ENCODE measurements at regions not wholly inside any gene's neighbourhood (a gene's known extent, or its start where the extent isn't known, plus 50 kb on each side); places are given as distances from the start of the nearest gene placed in this dataset.

GRCh38 chr1:87806379-87807094, 477.9 kb downstream of the LMO4 start:
- no peak overlapping the region for H3K4me3 ChIP-seq (ENCODE audit: low read depth in 1 of 3, low read length in 3 of 3)

GRCh38 chr1:87810166-87810565, 481.5 kb downstream of the LMO4 start:
- DNase-seq (ENCODE audit: low spot score): no peak
- no peaks in the 10 kb centered on the region for H3K36me3 ChIP-seq (ENCODE audit: control insufficient read depth in 4 of 4, insufficient read depth in 3 of 4, low read depth in 1 of 4, low read length in 3 of 4)
- no peak overlapping the region for H3K4me3 ChIP-seq (ENCODE audit: low read depth in 1 of 3, low read length in 3 of 3)
- no peak overlapping the region for H3K27ac ChIP-seq (ENCODE audit: low read depth in 1 of 2, low read length in 2 of 2)
- WGBS: 75% methylated on average over 1 of the region's 1 CpG
- H3K9ac ChIP-seq (ENCODE audit: low read depth in 1 of 2, low read length in 2 of 2): no peak overlapping the region
- no peaks in the 10 kb centered on the region for H3K9me3 ChIP-seq (ENCODE audit: control insufficient read depth in 4 of 4, low read length in 3 of 4)
- H3K27me3 ChIP-seq (ENCODE audit: control insufficient read depth in 4 of 4, insufficient read depth in 4 of 4, low read length in 3 of 4): no peaks in the 10 kb centered on the region
- H3K4me1 ChIP-seq (ENCODE audit: control insufficient read depth in 4 of 4, insufficient read depth in 4 of 4, low read length in 3 of 4): peaks cover 0 to 2% (median 0%) of the 10 kb centered on the region in 4 donors
- TF ChIP-seq MAX (IDR thresholded peaks at IDR 0.05): no peak
- no peak for TF ChIP-seq SP1 (IDR thresholded peaks at IDR 0.05)
- TF ChIP-seq RXRA (IDR thresholded peaks at IDR 0.05): no peak
- no peak for TF ChIP-seq GABPA (IDR thresholded peaks at IDR 0.05 in 1 of 2, conservative IDR thresholded peaks at IDR 0.05 in 1 of 2)
- no peak for TF ChIP-seq YY1 (IDR thresholded peaks at IDR 0.05)
- no peak for TF ChIP-seq TAF1 (conservative IDR thresholded peaks at IDR 0.05)
- no peak for TF ChIP-seq ATF3 (IDR thresholded peaks at IDR 0.05)
- TF ChIP-seq HNF4A (conservative IDR thresholded peaks at IDR 0.05): no peak
- TF ChIP-seq CTCF (IDR thresholded peaks at IDR 0.05; ENCODE audit: low read depth, low read length, missing input control): no peak
- no peak for TF ChIP-seq JUND (IDR thresholded peaks at IDR 0.05)
- no peak for TF ChIP-seq REST (IDR thresholded peaks at IDR 0.05)
- TF ChIP-seq EGR1 (IDR thresholded peaks at IDR 0.05; ENCODE audit: low read depth in 2 of 2): no peak
- no peak for TF ChIP-seq HNF4G (IDR thresholded peaks at IDR 0.05)
- TF ChIP-seq FOXA2 (IDR thresholded peaks at IDR 0.05): no peak
- no peak for TF ChIP-seq NR2F2 (IDR thresholded peaks at IDR 0.05)
- TF ChIP-seq FOXA1 (IDR thresholded peaks at IDR 0.05): no peak
- TF ChIP-seq RAD21 (IDR thresholded peaks at IDR 0.05): no peak

More at GRCh38 chr1:87806379-87807094, 477.9 kb downstream of the LMO4 start:
- H3K4me1 ChIP-seq (ENCODE audit: control insufficient read depth in 4 of 4, insufficient read depth in 4 of 4, low read length in 3 of 4): no peaks in the 10 kb centered on the region
- no peaks in the 10 kb centered on the region for H3K9me3 ChIP-seq (ENCODE audit: control insufficient read depth in 4 of 4, low read length in 3 of 4)
- TF ChIP-seq FOXA1 (IDR thresholded peaks at IDR 0.05): no peak
- no peak for TF ChIP-seq MAX (IDR thresholded peaks at IDR 0.05)
- no peak for TF ChIP-seq EGR1 (IDR thresholded peaks at IDR 0.05; ENCODE audit: low read depth in 2 of 2)
- no peak for TF ChIP-seq REST (IDR thresholded peaks at IDR 0.05)
- TF ChIP-seq HNF4G (IDR thresholded peaks at IDR 0.05): no peak
- TF ChIP-seq RXRA (IDR thresholded peaks at IDR 0.05): no peak
- no peak for TF ChIP-seq RAD21 (IDR thresholded peaks at IDR 0.05)
- H3K27me3 ChIP-seq (ENCODE audit: control insufficient read depth in 4 of 4, insufficient read depth in 4 of 4, low read length in 3 of 4): no peaks in the 10 kb centered on the region
- H3K36me3 ChIP-seq (ENCODE audit: control insufficient read depth in 4 of 4, insufficient read depth in 3 of 4, low read depth in 1 of 4, low read length in 3 of 4): no peaks in the 10 kb centered on the region
- no peak overlapping the region for H3K27ac ChIP-seq (ENCODE audit: low read depth in 1 of 2, low read length in 2 of 2)
- H3K9ac ChIP-seq (ENCODE audit: low read depth in 1 of 2, low read length in 2 of 2): no peak overlapping the region
- DNase-seq (ENCODE audit: low spot score): no peak
- 85% methylated on average over 6 of the region's 6 CpGs for WGBS
